ENCODE measurements at regions not wholly inside any gene's neighbourhood (a gene's known extent, or its start where the extent isn't known, plus 50 kb on each side); places are given as distances from the start of the nearest gene placed in this dataset.
A peak's percentile ranks its signal among the peaks of the same experiment; 100 is the strongest.

DNA sequence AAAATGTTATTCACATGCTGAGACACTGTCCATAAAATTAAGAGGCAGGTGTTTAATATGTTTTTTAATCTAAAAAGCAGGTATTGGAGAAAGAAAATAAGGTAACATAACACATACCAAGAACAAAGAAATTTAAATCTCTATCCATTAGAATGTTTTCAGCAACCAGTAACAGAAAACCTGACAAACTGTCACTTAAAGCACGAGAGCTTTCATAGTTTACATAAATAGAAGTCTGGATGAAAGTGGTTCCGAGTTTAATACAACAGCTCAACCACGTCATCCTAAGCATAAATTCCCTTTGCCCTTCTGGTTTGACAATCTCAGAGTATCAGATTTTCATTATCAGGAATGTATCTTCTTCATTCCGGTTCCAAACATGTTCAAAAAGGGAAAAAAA is 1249.4 kb upstream of the SORCS1 start:
- no peak overlapping the region for H3K27ac ChIP-seq
- H3K27me3 ChIP-seq: no peaks in the 10 kb centered on the region
- peaks cover 4 to 26% of the 10 kb centered on the region in 2 experiments for H3K4me1 ChIP-seq (ENCODE audit: control insufficient read depth in 1 of 2, insufficient read depth in 1 of 2, low read depth in 1 of 2, low read length in 1 of 2)
- H3K9me3 ChIP-seq: no peaks in the 10 kb centered on the region
- TF ChIP-seq, protein P1, sequence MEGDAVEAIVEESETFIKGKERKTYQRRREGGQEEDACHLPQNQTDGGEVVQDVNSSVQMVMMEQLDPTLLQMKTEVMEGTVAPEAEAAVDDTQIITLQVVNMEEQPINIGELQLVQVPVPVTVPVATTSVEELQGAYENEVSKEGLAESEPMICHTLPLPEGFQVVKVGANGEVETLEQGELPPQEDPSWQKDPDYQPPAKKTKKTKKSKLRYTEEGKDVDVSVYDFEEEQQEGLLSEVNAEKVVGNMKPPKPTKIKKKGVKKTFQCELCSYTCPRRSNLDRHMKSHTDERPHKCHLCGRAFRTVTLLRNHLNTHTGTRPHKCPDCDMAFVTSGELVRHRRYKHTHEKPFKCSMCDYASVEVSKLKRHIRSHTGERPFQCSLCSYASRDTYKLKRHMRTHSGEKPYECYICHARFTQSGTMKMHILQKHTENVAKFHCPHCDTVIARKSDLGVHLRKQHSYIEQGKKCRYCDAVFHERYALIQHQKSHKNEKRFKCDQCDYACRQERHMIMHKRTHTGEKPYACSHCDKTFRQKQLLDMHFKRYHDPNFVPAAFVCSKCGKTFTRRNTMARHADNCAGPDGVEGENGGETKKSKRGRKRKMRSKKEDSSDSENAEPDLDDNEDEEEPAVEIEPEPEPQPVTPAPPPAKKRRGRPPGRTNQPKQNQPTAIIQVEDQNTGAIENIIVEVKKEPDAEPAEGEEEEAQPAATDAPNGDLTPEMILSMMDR (IDR thresholded peaks at IDR 0.05): no peak
- H3K4me3 ChIP-seq (ENCODE audit: low read depth in 1 of 2, low read length in 1 of 2): no peak overlapping the region
- H3K36me3 ChIP-seq: no peaks in the 10 kb centered on the region

DNA sequence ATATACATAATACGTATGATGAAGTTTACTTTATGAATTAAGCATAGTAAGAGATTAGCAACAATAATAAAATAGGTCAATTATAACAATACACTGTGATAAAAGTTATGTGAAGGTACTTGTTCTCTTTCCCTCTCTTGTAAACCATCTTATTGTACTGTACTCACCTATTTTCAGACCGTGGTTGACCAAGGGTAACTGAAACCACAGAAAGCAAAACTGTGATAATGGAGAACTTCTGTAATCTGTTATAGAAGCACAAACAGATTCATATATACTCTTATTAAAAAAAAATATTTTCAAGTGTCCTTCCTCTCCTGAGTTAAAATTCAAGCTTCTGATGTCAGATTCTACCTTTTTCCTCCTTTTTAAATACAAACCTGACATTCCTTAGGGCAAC is 1247.8 kb upstream of the SORCS1 start:
- TF ChIP-seq, protein P1 (IDR thresholded peaks at IDR 0.05): no peak
- peaks cover 4 to 26% of the 10 kb centered on the region in 2 experiments for H3K4me1 ChIP-seq (ENCODE audit: control insufficient read depth in 1 of 2, insufficient read depth in 1 of 2, low read depth in 1 of 2, low read length in 1 of 2)
- no peaks in the 10 kb centered on the region for H3K36me3 ChIP-seq
- no peak overlapping the region for H3K27ac ChIP-seq
- no peaks in the 10 kb centered on the region for H3K9me3 ChIP-seq
- no peaks in the 10 kb centered on the region for H3K27me3 ChIP-seq
- no peak overlapping the region for H3K4me3 ChIP-seq (ENCODE audit: low read depth in 1 of 2, low read length in 1 of 2)

DNA sequence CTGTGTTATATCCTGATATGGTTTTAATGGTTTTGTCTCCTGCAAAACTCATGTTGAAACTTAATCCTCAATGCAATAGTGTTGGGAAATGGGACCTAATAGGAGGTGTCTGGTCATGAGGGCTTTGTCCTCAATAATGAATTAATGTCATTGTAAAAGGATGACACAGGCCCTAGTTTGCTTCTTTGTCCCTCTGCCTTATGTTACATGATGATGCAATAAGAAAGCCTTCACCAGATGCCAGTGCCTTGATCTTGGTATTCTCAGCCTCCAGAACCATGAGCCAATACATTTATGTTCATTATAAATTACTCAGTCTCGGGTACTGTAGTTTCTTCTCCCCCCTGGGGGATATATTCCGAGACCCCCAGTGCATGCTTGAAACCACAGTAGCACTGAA is 1247.4 kb upstream of the SORCS1 start:
- Histone ChIP-seq H3K9me3 (no peaks in the 10 kb centered on the region), H3K36me3 (no peaks in the 10 kb centered on the region), H3K27ac (no peak overlapping the region), H3K4me1 (ENCODE audit: control insufficient read depth in 1 of 2, insufficient read depth in 1 of 2, low read depth in 1 of 2, low read length in 1 of 2) (peaks cover 4 to 26% of the 10 kb centered on the region in 2 experiments), H3K4me3 (ENCODE audit: low read depth in 1 of 2, low read length in 1 of 2) (no peak overlapping the region), H3K27me3 (no peaks in the 10 kb centered on the region)
- TF ChIP-seq, protein P1 (IDR thresholded peaks at IDR 0.05): no peak

DNA sequence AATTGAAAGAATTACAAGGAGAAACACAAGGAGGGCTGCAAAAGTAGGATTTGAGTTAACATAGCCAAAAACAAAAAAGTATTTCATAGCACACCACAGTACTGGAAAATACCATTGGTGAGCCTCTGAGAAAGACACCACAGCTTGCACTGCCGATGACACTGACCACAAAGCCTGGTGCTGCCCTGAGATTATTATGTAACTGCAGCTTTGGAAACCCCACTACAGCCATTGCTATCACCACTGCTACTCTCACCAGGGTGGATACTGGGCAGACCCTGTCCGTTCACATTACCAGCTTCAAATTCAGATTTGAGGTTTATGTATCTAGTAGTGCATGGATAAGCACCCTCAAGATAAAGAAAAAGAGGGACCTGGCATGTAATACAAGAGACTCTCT is 1246.7 kb upstream of the SORCS1 start:
- Histone ChIP-seq H3K4me1 (ENCODE audit: control insufficient read depth in 1 of 2, insufficient read depth in 1 of 2, low read depth in 1 of 2, low read length in 1 of 2) (peaks cover 4 to 26% of the 10 kb centered on the region in 2 experiments), H3K36me3 (no peaks in the 10 kb centered on the region), H3K4me3 (ENCODE audit: low read depth in 1 of 2, low read length in 1 of 2) (no peak overlapping the region), H3K27me3 (no peaks in the 10 kb centered on the region), H3K9me3 (no peaks in the 10 kb centered on the region), H3K27ac (peak overlapping the region; percentile 59)
- TF ChIP-seq, protein P1 (IDR thresholded peaks at IDR 0.05): no peak

DNA sequence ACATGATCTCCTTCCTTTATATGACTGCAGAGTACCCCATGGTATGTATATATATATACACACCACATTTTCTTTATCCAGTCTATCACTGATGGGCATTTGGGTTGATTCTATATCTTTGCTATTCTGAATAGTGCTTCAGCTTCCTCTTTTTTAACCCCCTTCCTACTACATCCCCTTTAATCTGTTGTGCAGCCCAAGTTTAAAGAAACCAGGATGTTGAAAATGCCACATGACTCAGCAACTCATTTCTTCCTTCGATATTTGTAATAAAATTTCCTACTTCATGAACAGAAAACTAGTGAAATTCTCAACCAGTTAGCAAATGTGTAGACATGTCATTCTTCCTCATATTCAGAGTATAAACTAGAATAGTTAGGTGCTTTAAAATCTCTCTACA is 1245.7 kb upstream of the SORCS1 start:
- H3K27ac ChIP-seq: peak overlapping the region; percentile 59
- H3K4me1 ChIP-seq (ENCODE audit: control insufficient read depth in 1 of 2, insufficient read depth in 1 of 2, low read depth in 1 of 2, low read length in 1 of 2): peaks cover 4 to 26% of the 10 kb centered on the region in 2 experiments
- H3K9me3 ChIP-seq: no peaks in the 10 kb centered on the region
- no peaks in the 10 kb centered on the region for H3K36me3 ChIP-seq
- no peak overlapping the region for H3K4me3 ChIP-seq (ENCODE audit: low read depth in 1 of 2, low read length in 1 of 2)
- TF ChIP-seq, protein P1 (IDR thresholded peaks at IDR 0.05): no peak
- no peaks in the 10 kb centered on the region for H3K27me3 ChIP-seq

DNA sequence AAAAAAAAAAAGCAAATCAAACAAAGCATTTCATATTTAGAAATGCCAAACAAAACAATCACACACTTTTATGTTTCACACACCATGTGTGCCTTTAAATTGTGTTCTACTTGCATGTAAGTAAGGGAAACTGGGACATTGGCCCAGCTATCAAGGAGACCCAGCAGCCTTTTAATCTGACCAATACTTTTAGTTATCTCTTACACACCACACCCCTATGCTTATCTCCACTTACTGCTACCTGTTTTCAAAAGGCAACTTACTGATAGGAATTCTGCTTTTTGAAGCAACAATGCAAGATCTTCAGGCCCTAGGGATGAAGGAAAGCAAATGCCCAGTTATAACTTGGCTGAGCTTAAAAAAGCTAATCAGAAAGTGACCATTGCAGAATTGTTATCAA is 1244.8 kb upstream of the SORCS1 start:
- TF ChIP-seq, protein P1 (IDR thresholded peaks at IDR 0.05): no peak
- H3K4me1 ChIP-seq (ENCODE audit: control insufficient read depth in 1 of 2, insufficient read depth in 1 of 2, low read depth in 1 of 2, low read length in 1 of 2): peaks cover 4 to 26% of the 10 kb centered on the region in 2 experiments
- H3K9me3 ChIP-seq: no peaks in the 10 kb centered on the region
- no peak overlapping the region for H3K4me3 ChIP-seq (ENCODE audit: low read depth in 1 of 2, low read length in 1 of 2)
- H3K27me3 ChIP-seq: no peaks in the 10 kb centered on the region
- no peaks in the 10 kb centered on the region for H3K36me3 ChIP-seq
- H3K27ac ChIP-seq: no peak overlapping the region
